H1 (cell line): ENCODE measurements at regions not wholly inside any gene's neighbourhood (a gene's known extent, or its start where the extent isn't known, plus 50 kb on each side); places are given as distances from the start of the nearest gene placed in this dataset.

Experiments used
- CTCF ChIA-PET: fragments of 300-600 bp; sonication (Branson Sonifier 250); formaldehyde crosslinking; loops from one replicate; lab custom pipeline; 2021; ENCODE audit not compliant: partially characterized antibody; lab: Charles Lee
- POLR2A ChIA-PET: fragments of 300-600 bp; sonication (Branson Sonifier 250); formaldehyde crosslinking; loops from one replicate; lab custom pipeline; 2021; ENCODE audit warnings: inconsistent platforms; ENCODE audit not compliant: partially characterized antibody; lab: Charles Lee
- DNase-seq, 2 experiments: peaks; one replicate each; pipeline versions ENCODE4 v3.0.0 to v3.0.0-alpha.2; 2010 to 2022; ENCODE audit warnings: low spot score in 2 of 2, low read depth in 1 of 2, mixed read lengths in 1 of 2
- FAIRE-seq: peaks from 2 replicates; lab custom pipeline; 2011; peaks lifted over from hg19 to GRCh38; lab: Jason Lieb, UNC
- H2AFZ ChIP-seq: 2 replicates; pipeline ENCODE4 v1.8.1; 2012; ENCODE audit warnings: low read length, inconsistent platforms
- H2AK5ac ChIP-seq: 2 replicates; pipeline ENCODE4 v1.6.1; 2013; ENCODE audit warnings: low read depth, low read length
- H2BK120ac ChIP-seq: replicated peaks from 2 replicates; pipeline ENCODE3; 2013; ENCODE audit warnings: low read depth, low read length, inconsistent platforms
- H2BK12ac ChIP-seq: 2 replicates; pipeline ENCODE4 v1.6.1; 2013; ENCODE audit warnings: low read depth, low read length
- H2BK15ac ChIP-seq: 2 replicates; pipeline ENCODE4 v1.6.1; 2013; ENCODE audit warnings: low read length
- H2BK20ac ChIP-seq: 2 replicates; pipeline ENCODE4 v1.6.1; 2013; ENCODE audit warnings: low read length
- H2BK5ac ChIP-seq: 2 replicates; pipeline ENCODE4 v1.6.1; 2013; ENCODE audit warnings: low read depth, low read length
- H3K14ac ChIP-seq: 2 replicates; pipeline ENCODE4 v1.6.1; 2013; ENCODE audit warnings: inconsistent platforms; ENCODE audit not compliant: insufficient read length
- H3K18ac ChIP-seq: 2 replicates; pipeline ENCODE4 v1.6.1; 2013; ENCODE audit warnings: low read length; ENCODE audit errors: extremely low read depth
- H3K23ac ChIP-seq: 2 replicates; pipeline ENCODE4 v1.6.1; 2013; ENCODE audit warnings: inconsistent platforms; ENCODE audit not compliant: insufficient read length
- H3K23me2 ChIP-seq: 2 replicates; pipeline ENCODE4 v1.6.1; 2013; ENCODE audit warnings: low read depth, low read length
- H3K27ac ChIP-seq: 2 replicates; pipeline ENCODE4 v1.6.1; 2011; ENCODE audit warnings: low read depth, low read length, inconsistent platforms
- H3K27me3 ChIP-seq, 4 experiments: replicated peaks in 1 of 4; 1 replicate in 1 of 4; 2 replicates in 3 of 4; pipeline versions ENCODE4 v1.6.1 to v1.8.1; 2011 to 2013; ENCODE audit warnings: low read length in 3 of 4, mild to moderate bottlenecking in 3 of 4, inconsistent platforms in 2 of 4, mixed read lengths in 2 of 4, moderate library complexity in 1 of 4; ENCODE audit not compliant: control insufficient read depth in 3 of 4, insufficient read depth in 3 of 4; ENCODE audit errors: extremely low read depth in 1 of 4
- H3K36me3 ChIP-seq, 4 experiments: 2 replicates each; pipeline versions ENCODE4 v1.6.1 to v1.8.1; 2011 to 2013; ENCODE audit warnings: mild to moderate bottlenecking in 4 of 4, low read length in 3 of 4, moderate library complexity in 2 of 4, control low read depth in 1 of 4, inconsistent platforms in 1 of 4; ENCODE audit not compliant: insufficient read depth in 4 of 4, control insufficient read depth in 2 of 4
- H3K4ac ChIP-seq: replicated peaks from 2 replicates; pipeline ENCODE3; 2013; ENCODE audit warnings: low read length, low read depth, mixed read lengths, inconsistent platforms; ENCODE audit not compliant: insufficient read length
- H3K4me1 ChIP-seq, 4 experiments: replicated peaks in 1 of 4; 1 replicate in 1 of 4; 2 replicates in 3 of 4; pipeline versions ENCODE4 v1.6.1 to v1.8.1; 2011 to 2013; ENCODE audit warnings: low read length in 3 of 4, inconsistent platforms in 2 of 4, mixed read lengths in 1 of 4; ENCODE audit not compliant: insufficient read depth in 4 of 4, control insufficient read depth in 3 of 4
- H3K4me2 ChIP-seq, 2 experiments: 2 replicates each; pipeline versions ENCODE4 v1.6.1 to v1.8.1; 2011 to 2013; ENCODE audit warnings: low read depth in 2 of 2, low read length in 2 of 2, control low read depth in 1 of 2, inconsistent platforms in 1 of 2, mild to moderate bottlenecking in 1 of 2; ENCODE audit not compliant: insufficient read depth in 1 of 2
- H3K4me3 ChIP-seq, 4 experiments: fragments of 200-600, 300-600 bp in 1 of 4; sonication (generic), shearing (Covaris generic), sonication (Bioruptor Twin) in 1 of 4; 2 replicates each; pipeline versions ENCODE4 v1.5.1 to v1.8.1; 2011 to 2016; ENCODE audit warnings: low read length in 4 of 4, low read depth in 3 of 4, control low read depth in 2 of 4, inconsistent platforms in 2 of 4, mild to moderate bottlenecking in 2 of 4, mixed read lengths in 1 of 4, moderate library complexity in 1 of 4; ENCODE audit not compliant: insufficient read depth in 2 of 4; ENCODE audit errors: extremely low read depth in 1 of 4
- H3K56ac ChIP-seq: replicated peaks from 2 replicates; pipeline ENCODE3; 2013; ENCODE audit warnings: low read depth, mild to moderate bottlenecking, mixed read lengths, low read length, inconsistent platforms; ENCODE audit not compliant: insufficient read length
- H3K79me1 ChIP-seq: 2 replicates; pipeline ENCODE4 v1.6.1; 2013; ENCODE audit warnings: low read depth, low read length, control low read depth
- H3K79me2 ChIP-seq, 2 experiments: 2 replicates each; pipeline versions ENCODE4 v1.6.1 to v1.8.1; 2012 to 2013; ENCODE audit warnings: low read length in 2 of 2, mild to moderate bottlenecking in 2 of 2, inconsistent platforms in 1 of 2; ENCODE audit not compliant: insufficient read depth in 2 of 2, control insufficient read depth in 1 of 2
- H3K9ac ChIP-seq, 4 experiments: replicated peaks in 1 of 4; 1 replicate in 1 of 4; 2 replicates in 3 of 4; pipeline versions ENCODE4 v1.6.1 to v1.8.1; 2011 to 2013; ENCODE audit warnings: low read depth in 3 of 4, low read length in 3 of 4, control low read depth in 2 of 4, mild to moderate bottlenecking in 2 of 4, moderate library complexity in 2 of 4, inconsistent platforms in 1 of 4; ENCODE audit errors: extremely low read depth in 1 of 4
- H3K9me3 ChIP-seq, 2 experiments: 2 replicates each; pipeline versions ENCODE4 v1.6.1 to v1.8.1; 2012 to 2013; ENCODE audit warnings: mild to moderate bottlenecking in 2 of 2, moderate library complexity in 2 of 2, control low read depth in 1 of 2, inconsistent platforms in 1 of 2, low read depth in 1 of 2, low read length in 1 of 2, mixed read lengths in 1 of 2; ENCODE audit not compliant: insufficient read depth in 2 of 2
- H4K20me1 ChIP-seq, 2 experiments: replicated peaks in 1 of 2; 2 replicates each; pipeline versions ENCODE3 to v1.8.1; 2011 to 2013; ENCODE audit warnings: inconsistent platforms in 2 of 2, low read length in 2 of 2, mild to moderate bottlenecking in 1 of 2; ENCODE audit not compliant: insufficient read depth in 2 of 2, control insufficient read depth in 1 of 2
- H4K5ac ChIP-seq: 2 replicates; pipeline ENCODE4 v1.6.1; 2013; ENCODE audit warnings: low read length, low read depth, mixed read lengths, inconsistent platforms; ENCODE audit not compliant: insufficient read length
- H4K8ac ChIP-seq: 2 replicates; pipeline ENCODE4 v1.8.0; 2013; ENCODE audit warnings: mild to moderate bottlenecking, moderate library complexity, low read length, inconsistent platforms; ENCODE audit not compliant: insufficient read depth; ENCODE audit errors: extremely low read depth
- H4K91ac ChIP-seq: replicated peaks from 2 replicates; pipeline ENCODE3; 2013; ENCODE audit warnings: low read length, mixed read lengths, inconsistent platforms; ENCODE audit not compliant: insufficient read length
- ATF2 ChIP-seq: IDR thresholded peaks from 2 replicates; pipeline ENCODE4 v1.6.1; 2012; ENCODE audit warnings: low read length, inconsistent platforms
- CBX8 ChIP-seq: fragments of 300-800, 300-1000 bp; sonication (generic); IDR thresholded peaks from 2 replicates; pipeline ENCODE4 v1.7.1; 2016; ENCODE audit warnings: low read depth, low read length, borderline replicate concordance
- KDM4A ChIP-seq: IDR thresholded peaks from one replicate; pipeline ENCODE4 v1.7.1; 2012; ENCODE audit warnings: low read depth, mild to moderate bottlenecking, moderate library complexity, low read length, inconsistent platforms; ENCODE audit not compliant: severe bottlenecking
- RNF2 ChIP-seq: fragments of 200-900, 300-1000 bp; sonication (generic); IDR thresholded peaks from 2 replicates; pipeline ENCODE4 v1.7.1; 2016; ENCODE audit warnings: borderline replicate concordance, low read depth, mild to moderate bottlenecking, antibody characterized with exemption, low read length; ENCODE audit not compliant: poor library complexity, severe bottlenecking; ENCODE audit errors: missing control alignments
- RXRA ChIP-seq: IDR thresholded peaks from 2 replicates; pipeline ENCODE4 v1.6.1; 2011; ENCODE audit warnings: low read depth, mild to moderate bottlenecking, low read length, moderate library complexity; ENCODE audit not compliant: insufficient read depth
- SAP30 ChIP-seq: fragments of 300-600 bp; sonication (generic); IDR thresholded peaks from 2 replicates; pipeline ENCODE4 v1.7.1; 2012; ENCODE audit warnings: low read length, moderate library complexity, mild to moderate bottlenecking, inconsistent platforms; ENCODE audit not compliant: insufficient read depth, insufficient replicate concordance
- SIN3A ChIP-seq, 2 experiments: IDR thresholded peaks in 1 of 2; conservative IDR thresholded peaks in 1 of 2; 2 replicates each; pipeline ENCODE4 v1.6.1; 2011 to 2012; ENCODE audit warnings: low read length in 2 of 2, improper control_type of control experiment in 1 of 2, low read depth in 1 of 2, mild to moderate bottlenecking in 1 of 2
- WGBS, 2 experiments: shearing (Covaris generic) in 1 of 2; methylation state at CpG; one replicate each; pipeline versions ENCODE4 v1.1.6 to v1.1.7; 2013 to 2015; ENCODE audit warnings: low lambda C conversion rate in 2 of 2, mixed read lengths in 2 of 2, inconsistent platforms in 1 of 2, low coverage in 1 of 2, missing lambda C conversion rate in 1 of 2; ENCODE audit not compliant: insufficient replicate concordance in 2 of 2, insufficient coverage in 1 of 2, insufficient read length in 1 of 2; ENCODE audit errors: extremely low coverage in 1 of 2, missing lambda C conversion rate in 1 of 2; 5-methylcytosine and 5-hydroxymethylcytosine counted together

GRCh38 chr12:92573104-92573503 lies 129.7 kb upstream of the PLEKHG7 start:
- H3K56ac ChIP-seq: no peak overlapping the region
- no peak overlapping the region for H3K4me3 ChIP-seq
- H3K9me3 ChIP-seq: no peaks in the 10 kb centered on the region
- no peak overlapping the region for H3K18ac ChIP-seq
- CTCF ChIA-PET: interaction anchor here (2.8 kb wide), 1 partner anchor 762 kb away, joined by 8 read pairs; no protein-coding TSS in a partner anchor
- H4K91ac ChIP-seq: no peak overlapping the region
- H3K79me1 ChIP-seq: no peaks in the 10 kb centered on the region
- H3K9ac ChIP-seq: no peak overlapping the region
- no peak overlapping the region for H2BK12ac ChIP-seq
- H2BK120ac ChIP-seq: no peak overlapping the region
- POLR2A ChIA-PET: no interaction called here
- no peak overlapping the region for H2BK20ac ChIP-seq
- WGBS, 2 experiments: 92% methylated on average over 4 of the region's 4 CpGs; no CpG with 5 or more reads in 1 of the 2 experiments
- H2AK5ac ChIP-seq: no peak overlapping the region
- no peaks in the 10 kb centered on the region for H4K20me1 ChIP-seq
- no peak overlapping the region for H3K23ac ChIP-seq
- no peak for DNase-seq
- no peak overlapping the region for H3K27ac ChIP-seq
- H3K23me2 ChIP-seq: no peaks in the 10 kb centered on the region
- H4K5ac ChIP-seq: no peak overlapping the region
- H3K79me2 ChIP-seq: no peaks in the 10 kb centered on the region
- no peak overlapping the region for H2BK5ac ChIP-seq
- no peak overlapping the region for H3K14ac ChIP-seq
- H4K8ac ChIP-seq: no peak overlapping the region
- H3K27me3 ChIP-seq: no peaks in the 10 kb centered on the region
- no peaks in the 10 kb centered on the region for H3K36me3 ChIP-seq
- H3K4me1 ChIP-seq: peaks cover 0 to 4% (median 2%) of the 10 kb centered on the region in 4 experiments; a peak in 2 of 7 replicates
- H2BK15ac ChIP-seq: no peak overlapping the region
- H3K4ac ChIP-seq: no peak overlapping the region
- H2AFZ ChIP-seq: no peak overlapping the region
- no peak for FAIRE-seq
- no peak overlapping the region for H3K4me2 ChIP-seq
- no peak for TF ChIP-seq KDM4A
- no peak for TF ChIP-seq RNF2
- TF ChIP-seq ATF2: no peak
- TF ChIP-seq SAP30: no peak
- no peak for TF ChIP-seq SIN3A (conservative IDR thresholded peaks at IDR 0.05 in 1 of 2, IDR thresholded peaks at IDR 0.05 in 1 of 2; ENCODE audit: low read depth in 1 of 2, low read length in 2 of 2)
- TF ChIP-seq RXRA: no peak
- TF ChIP-seq CBX8: no peak
